MG63 (cell line): ENCODE measurements at regions not wholly inside any gene's neighbourhood (a gene's known extent, or its start where the extent isn't known, plus 50 kb on each side); places are given as distances from the start of the nearest gene placed in this dataset.
"Not testable (repeated sequence)": the region's sequence is repeated elsewhere in the genome, so short reads cannot be mapped to it uniquely, and the experiment has no call there.

Experiments
- DNase-seq: peaks from one replicate; pipeline ENCODE4 v3.0.0-alpha.2; 2020
- H3K27me3 ChIP-seq: fragments of 250-450 bp; sonication (Bioruptor Pico); 2 replicates; pipeline ENCODE4 v1.5.1; 2020; ENCODE audit warnings: mild to moderate bottlenecking, moderate library complexity
- H3K36me3 ChIP-seq: fragments of 250-450 bp; sonication (Bioruptor Pico); 2 replicates; pipeline ENCODE4 v1.5.1; 2020; ENCODE audit warnings: mild to moderate bottlenecking, moderate library complexity
- H3K4me3 ChIP-seq: fragments of 250-450 bp; sonication (Bioruptor Pico); 2 replicates; pipeline ENCODE4 v1.5.1; 2020; ENCODE audit warnings: mild to moderate bottlenecking, moderate library complexity
- H3K9me3 ChIP-seq: fragments of 250-450 bp; sonication (Bioruptor Pico); 2 replicates; pipeline ENCODE4 v1.5.1; 2020; ENCODE audit warnings: mild to moderate bottlenecking, moderate library complexity

DNA sequence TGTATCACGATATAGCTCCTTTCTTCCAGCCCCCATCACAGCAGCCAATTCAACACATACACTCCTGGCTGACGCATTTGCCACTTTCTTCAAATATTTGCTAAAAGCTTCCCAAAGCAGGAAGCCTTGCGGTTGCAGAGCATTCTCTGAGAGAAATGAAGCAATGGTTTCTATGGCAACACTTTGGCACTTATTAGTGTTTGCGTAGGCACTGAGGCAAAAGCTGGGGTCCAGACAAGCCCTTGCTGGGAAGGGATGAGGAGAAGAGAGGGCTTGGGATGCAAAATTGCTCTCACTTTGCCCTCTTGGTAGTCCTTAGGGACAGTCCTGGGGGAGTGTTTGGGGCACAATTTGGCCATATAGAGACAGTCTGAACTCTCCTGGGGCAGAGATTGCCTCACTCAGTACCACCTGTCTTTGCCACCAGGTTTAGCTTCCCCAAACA lies 55.0 kb upstream of the PAK3 start:
- no peak overlapping the region for H3K4me3 ChIP-seq
- DNase-seq = peak; percentile 13
- no peaks in the 10 kb centered on the region for H3K9me3 ChIP-seq
- no peaks in the 10 kb centered on the region for H3K36me3 ChIP-seq
- no peaks in the 10 kb centered on the region for H3K27me3 ChIP-seq

DNA sequence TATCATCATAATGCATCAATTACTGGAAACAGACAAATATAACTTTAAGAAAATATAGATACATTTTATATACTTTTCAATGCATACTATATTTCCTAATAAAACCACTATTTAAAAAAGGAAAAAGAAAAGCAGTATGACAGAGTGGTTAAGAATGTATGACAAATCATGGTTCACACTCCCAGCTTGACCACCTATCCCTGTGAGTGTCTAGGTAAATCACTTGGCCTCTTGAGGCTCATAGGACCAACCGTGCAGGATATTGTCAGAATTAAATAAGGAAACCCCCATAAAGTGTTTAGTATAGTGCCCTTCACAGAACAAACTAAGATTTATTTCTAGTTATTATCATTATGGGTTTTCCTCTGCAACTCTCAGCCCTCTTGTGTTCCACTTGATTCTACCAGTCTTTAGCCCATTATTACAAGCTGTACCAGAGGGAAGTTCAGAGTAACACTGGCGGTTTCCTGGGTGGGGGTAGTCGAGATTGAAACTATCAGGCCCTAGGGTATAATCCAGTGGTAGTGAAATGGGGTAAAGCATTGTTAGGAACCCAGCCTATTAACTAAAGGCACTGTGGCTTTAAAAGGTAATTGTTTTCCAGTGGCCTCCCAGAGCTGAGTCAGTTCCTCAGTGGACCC lies 55.5 kb upstream of the PAK3 start:
- Histone ChIP-seq H3K4me3 (no peak overlapping the region), H3K9me3 (no peaks in the 10 kb centered on the region), H3K36me3 (no peaks in the 10 kb centered on the region), H3K27me3 (no peaks in the 10 kb centered on the region)
- no peak for DNase-seq

- Histone ChIP-seq H3K4me3 (no peak overlapping the region), H3K9me3 (no peaks in the 10 kb centered on the region), H3K36me3 (no peaks in the 10 kb centered on the region), H3K27me3 (no peaks in the 10 kb centered on the region)
- no peak for DNase-seq
Observed at GRCh38 chrX:111039606-111040005, 56.4 kb upstream of the PAK3 start.

GRCh38 chrX:111035991-111036390 lies 60.0 kb upstream of the PAK3 start:
- Histone ChIP-seq H3K36me3 (no peaks in the 10 kb centered on the region), H3K27me3 (no peaks in the 10 kb centered on the region), H3K4me3 (no peak overlapping the region), H3K9me3 (no peaks in the 10 kb centered on the region)
- DNase-seq = no peak

- no peaks in the 10 kb centered on the region for H3K9me3 ChIP-seq
- no peaks in the 10 kb centered on the region for H3K36me3 ChIP-seq
- peak; percentile 20 for DNase-seq
- no peak overlapping the region for H3K4me3 ChIP-seq
- no peaks in the 10 kb centered on the region for H3K27me3 ChIP-seq
Observed at GRCh38 chrX:111035256-111035655, 60.7 kb upstream of the PAK3 start.

GRCh38 chrX:111022998-111023397 lies 73.0 kb upstream of the PAK3 start:
- not testable (repeated sequence) for H3K27me3 ChIP-seq, H3K9me3 ChIP-seq, H3K36me3 ChIP-seq, DNase-seq, H3K4me3 ChIP-seq

DNA sequence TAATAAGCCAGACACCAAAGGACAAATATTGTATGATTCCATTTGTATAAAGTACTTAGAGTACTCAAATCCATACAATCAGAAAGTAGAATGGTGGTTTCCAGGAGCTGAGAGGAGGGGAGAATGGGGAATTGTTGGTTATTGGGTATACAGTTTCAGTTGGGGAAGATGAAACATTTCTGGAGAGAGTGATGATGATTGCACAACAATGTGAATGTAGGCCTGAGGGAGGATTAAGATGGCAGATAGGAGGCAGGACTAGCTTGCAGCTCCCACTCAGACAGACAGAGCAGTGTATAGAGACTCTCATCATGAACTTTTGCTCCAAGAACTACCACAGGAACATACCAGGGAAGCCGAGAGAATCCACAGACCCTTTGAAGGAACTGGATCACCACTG lies 75.7 kb upstream of the PAK3 start:
- no peaks in the 10 kb centered on the region for H3K9me3 ChIP-seq
- H3K36me3 ChIP-seq = no peaks in the 10 kb centered on the region
- H3K27me3 ChIP-seq = no peaks in the 10 kb centered on the region
- no peak for DNase-seq
- no peak overlapping the region for H3K4me3 ChIP-seq

DNA sequence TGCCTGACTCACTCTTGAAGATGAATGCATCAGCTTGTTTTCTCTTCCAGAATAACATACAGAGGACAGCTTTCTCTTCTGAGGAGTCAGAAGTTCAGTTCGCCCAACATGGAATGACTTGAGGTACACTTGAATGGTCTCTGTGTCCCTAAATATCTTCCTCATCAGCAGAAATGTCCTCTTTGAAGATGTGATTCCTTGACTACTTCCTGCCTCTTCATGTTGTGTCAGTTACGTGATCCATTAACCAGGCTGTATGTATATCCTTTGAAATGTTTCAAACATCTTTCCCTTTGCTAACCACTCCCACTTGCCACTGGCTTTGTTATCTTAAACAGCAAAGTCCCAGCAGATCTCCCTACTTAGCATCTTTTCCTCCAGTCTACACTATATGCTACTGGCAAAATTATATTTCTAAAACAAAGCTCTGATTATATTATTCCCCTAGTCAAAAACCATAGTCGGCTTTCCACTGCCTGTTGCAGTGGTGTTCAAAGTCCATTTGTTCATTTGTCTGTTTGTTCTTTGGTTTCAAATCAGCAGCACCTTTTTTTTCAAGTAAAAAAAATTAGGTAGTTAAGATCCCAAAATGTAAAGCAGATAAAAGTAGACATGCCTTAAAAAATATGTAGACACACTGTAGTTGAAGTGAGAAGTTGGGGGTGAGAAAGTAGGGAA lies 82.1 kb upstream of the PAK3 start:
- no peaks in the 10 kb centered on the region for H3K9me3 ChIP-seq
- DNase-seq = no peak
- H3K4me3 ChIP-seq = no peak overlapping the region
- H3K27me3 ChIP-seq = no peaks in the 10 kb centered on the region
- no peaks in the 10 kb centered on the region for H3K36me3 ChIP-seq

DNA sequence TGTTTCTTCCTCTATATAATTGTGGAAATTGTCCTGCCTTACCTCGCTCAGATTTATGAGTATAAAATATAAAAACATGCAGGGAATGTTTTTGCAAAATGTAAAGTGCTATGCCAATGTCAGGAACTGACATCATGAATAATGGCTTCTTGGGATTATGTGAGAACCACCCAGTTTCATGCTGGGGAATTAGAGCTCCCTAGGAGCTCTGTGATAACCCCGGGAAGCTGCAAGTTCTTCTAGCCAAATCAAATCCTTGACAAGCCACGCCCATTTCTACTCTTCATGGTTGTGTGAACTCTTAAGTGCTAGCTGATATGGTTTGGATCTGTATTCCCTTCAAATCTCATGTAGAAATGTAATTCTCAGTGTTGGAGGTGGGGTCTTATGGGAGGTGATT lies 85.9 kb upstream of the PAK3 start:
- Histone ChIP-seq H3K36me3 (no peaks in the 10 kb centered on the region), H3K9me3 (no peaks in the 10 kb centered on the region), H3K4me3 (no peak overlapping the region), H3K27me3 (no peaks in the 10 kb centered on the region)
- no peak for DNase-seq

DNA sequence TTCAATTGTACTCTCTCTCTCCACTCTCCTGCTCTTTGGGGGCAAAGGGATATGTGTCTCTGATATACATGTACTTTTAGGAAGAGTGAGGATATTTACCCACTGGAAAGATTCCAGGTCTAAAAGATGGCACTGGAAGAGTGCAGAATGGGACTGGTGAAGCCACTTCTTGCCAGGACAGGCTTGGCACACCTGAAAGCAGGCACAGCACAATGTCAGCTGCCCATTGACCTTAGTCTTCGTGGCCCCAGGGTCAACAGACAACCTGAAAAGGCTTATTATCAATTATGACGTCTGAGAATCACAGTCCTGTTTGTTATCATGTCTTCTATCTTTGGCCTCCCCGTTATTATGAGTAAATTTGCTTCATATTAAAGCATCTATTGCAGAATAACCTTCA lies 86.7 kb upstream of the PAK3 start:
- Histone ChIP-seq H3K4me3 (no peak overlapping the region), H3K9me3 (no peaks in the 10 kb centered on the region), H3K36me3 (no peaks in the 10 kb centered on the region), H3K27me3 (no peaks in the 10 kb centered on the region)
- DNase-seq = no peak

DNA sequence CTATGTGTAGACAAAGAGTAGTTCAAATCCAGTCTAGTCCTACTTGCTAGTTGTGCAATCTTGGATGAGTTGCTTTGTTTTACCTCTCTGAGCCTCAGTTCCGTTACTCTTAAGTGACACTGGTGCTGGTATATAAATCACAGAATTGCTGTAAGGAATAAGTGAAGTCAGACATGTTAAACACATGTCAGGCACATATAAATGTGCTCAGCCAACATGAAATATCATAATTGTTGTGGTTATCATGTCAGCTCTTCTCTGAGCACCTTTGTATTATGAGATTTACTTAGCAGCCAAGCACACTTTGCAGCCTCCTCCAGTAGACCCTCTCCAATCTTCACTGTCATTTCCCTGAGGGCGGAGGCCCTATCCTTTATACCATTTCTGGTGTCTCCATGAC lies 87.9 kb upstream of the PAK3 start:
- Histone ChIP-seq H3K36me3 (no peaks in the 10 kb centered on the region), H3K27me3 (no peaks in the 10 kb centered on the region), H3K4me3 (no peak overlapping the region), H3K9me3 (no peaks in the 10 kb centered on the region)
- no peak for DNase-seq

GRCh38 chrX:111007238-111007637 lies 88.8 kb upstream of the PAK3 start:
- DNase-seq = no peak
- no peaks in the 10 kb centered on the region for H3K9me3 ChIP-seq

GRCh38 chrX:111006116-111006515 lies 89.9 kb upstream of the PAK3 start:
- H3K9me3 ChIP-seq = no peaks in the 10 kb centered on the region
- DNase-seq = no peak
- no peak overlapping the region for H3K4me3 ChIP-seq

More at GRCh38 chrX:111007238-111007637, 88.8 kb upstream of the PAK3 start:
- no peaks in the 10 kb centered on the region for H3K27me3 ChIP-seq
- no peak overlapping the region for H3K4me3 ChIP-seq
- H3K36me3 ChIP-seq = no peaks in the 10 kb centered on the region

GRCh38 chrX:111005166-111005565 lies 90.8 kb upstream of the PAK3 start:
- Histone ChIP-seq H3K9me3 (no peaks in the 10 kb centered on the region), H3K4me3 (no peak overlapping the region), H3K36me3 (no peaks in the 10 kb centered on the region), H3K27me3 (no peaks in the 10 kb centered on the region)
- no peak for DNase-seq

More at GRCh38 chrX:111006116-111006515, 89.9 kb upstream of the PAK3 start:
- Histone ChIP-seq H3K36me3 (no peaks in the 10 kb centered on the region), H3K27me3 (no peaks in the 10 kb centered on the region)

DNA sequence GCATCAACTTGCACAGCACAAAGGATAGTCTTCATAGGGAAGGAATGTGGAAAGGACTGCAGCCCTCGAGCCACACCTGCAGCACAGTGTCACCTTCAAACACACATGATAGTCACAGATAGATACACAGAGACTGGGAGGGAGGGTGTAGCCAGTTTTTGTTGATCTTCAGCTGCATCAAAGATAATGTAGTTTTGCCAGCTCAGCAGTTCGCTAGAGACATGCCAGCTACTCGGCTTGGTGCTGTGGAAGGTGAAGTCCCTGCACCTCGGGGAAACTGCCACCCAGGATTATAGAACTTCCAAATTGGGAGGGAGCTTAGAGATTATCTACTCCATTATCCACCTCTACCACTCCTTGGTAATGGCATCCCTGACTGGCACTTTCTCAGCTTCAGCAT lies 92.9 kb upstream of the PAK3 start:
- H3K36me3 ChIP-seq = no peaks in the 10 kb centered on the region
- H3K9me3 ChIP-seq = no peaks in the 10 kb centered on the region
- no peak overlapping the region for H3K4me3 ChIP-seq
- no peak for DNase-seq
- no peaks in the 10 kb centered on the region for H3K27me3 ChIP-seq

- no peak for DNase-seq
Observed at GRCh38 chrX:110992611-110993010, 103.4 kb upstream of the PAK3 start.

GRCh38 chrX:110989869-110990268 lies 106.1 kb upstream of the PAK3 start:
- H3K27me3 ChIP-seq = no peaks in the 10 kb centered on the region
- no peaks in the 10 kb centered on the region for H3K9me3 ChIP-seq
- no peaks in the 10 kb centered on the region for H3K36me3 ChIP-seq
- H3K4me3 ChIP-seq = no peak overlapping the region
- no peak for DNase-seq

More at GRCh38 chrX:110992611-110993010, 103.4 kb upstream of the PAK3 start:
- Histone ChIP-seq H3K27me3 (no peaks in the 10 kb centered on the region), H3K9me3 (no peaks in the 10 kb centered on the region), H3K4me3 (no peak overlapping the region), H3K36me3 (no peaks in the 10 kb centered on the region)

DNA sequence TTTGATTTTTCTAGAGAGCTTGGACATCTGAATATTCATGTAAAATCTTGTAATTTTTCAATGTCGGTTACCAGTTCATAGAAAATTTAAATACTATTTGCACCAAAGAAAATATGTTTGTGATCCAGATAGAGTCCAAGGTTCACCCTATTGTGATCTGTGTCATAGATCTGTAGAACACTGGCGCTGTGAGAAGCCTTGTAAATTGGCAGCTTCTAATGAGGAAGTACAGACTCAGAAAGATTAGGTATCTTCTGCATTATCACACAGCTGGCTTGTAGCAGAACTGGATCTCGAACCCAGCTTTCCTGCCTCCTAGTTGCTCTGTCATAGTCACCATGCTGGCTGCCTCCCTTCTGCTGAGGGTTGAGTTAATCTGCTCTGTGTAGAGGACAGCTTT lies 106.5 kb upstream of the PAK3 start:
- Histone ChIP-seq H3K27me3 (no peaks in the 10 kb centered on the region), H3K9me3 (no peaks in the 10 kb centered on the region), H3K4me3 (no peak overlapping the region), H3K36me3 (no peaks in the 10 kb centered on the region)
- no peak for DNase-seq
